ENCODE measurements at regions not wholly inside any gene's neighbourhood (a gene's known extent, or its start where the extent isn't known, plus 50 kb on each side); places are given as distances from the start of the nearest gene placed in this dataset.

GRCh38 chr1:90435351-90435750, 281.8 kb downstream of the BARHL2 start:
- DNase-seq (ENCODE audit: low read depth, low spot score), result no peak
- no peaks in the 10 kb centered on the region for H3K9me3 ChIP-seq (ENCODE audit: low read depth, low read length)
- H3K27ac ChIP-seq, result no peak overlapping the region
- no peak overlapping the region for H3K9ac ChIP-seq (ENCODE audit: insufficient read length)
- H3K36me3 ChIP-seq (ENCODE audit: insufficient read depth, low read length), result no peaks in the 10 kb centered on the region
- TF ChIP-seq FOXP2 (optimal IDR thresholded peaks at IDR 0.05; ENCODE audit: control extremely low read depth, extremely low read length, insufficient read depth) (no peak), POLR2AphosphoS5 (IDR thresholded peaks at IDR 0.05; ENCODE audit: borderline replicate concordance, low read depth, low read length) (no peak), EZH2 (IDR thresholded peaks at IDR 0.05) (no peak)
- no peak overlapping the region for H3K4me3 ChIP-seq

- Histone ChIP-seq H3K27ac (no peak overlapping the region), H3K4me3 (no peak overlapping the region), H3K9me3 (ENCODE audit: low read depth, low read length) (no peaks in the 10 kb centered on the region), H3K9ac (ENCODE audit: insufficient read length) (no peak overlapping the region), H3K36me3 (ENCODE audit: insufficient read depth, low read length) (no peaks in the 10 kb centered on the region)
- TF ChIP-seq POLR2AphosphoS5 (IDR thresholded peaks at IDR 0.05; ENCODE audit: borderline replicate concordance, low read depth, low read length) (no peak), FOXP2 (optimal IDR thresholded peaks at IDR 0.05; ENCODE audit: control extremely low read depth, extremely low read length, insufficient read depth) (no peak), EZH2 (IDR thresholded peaks at IDR 0.05) (no peak)
- DNase-seq (ENCODE audit: low read depth, low spot score), result peak; percentile 10
Observed at GRCh38 chr1:90434460-90434859, 282.6 kb downstream of the BARHL2 start.

- H3K27ac ChIP-seq, result no peak overlapping the region
- H3K9me3 ChIP-seq (ENCODE audit: low read depth, low read length), result no peaks in the 10 kb centered on the region
- no peak for DNase-seq (ENCODE audit: low read depth, low spot score)
- H3K9ac ChIP-seq (ENCODE audit: insufficient read length), result no peak overlapping the region
- TF ChIP-seq FOXP2 (optimal IDR thresholded peaks at IDR 0.05; ENCODE audit: control extremely low read depth, extremely low read length, insufficient read depth), result no peak
- TF ChIP-seq POLR2AphosphoS5 (IDR thresholded peaks at IDR 0.05; ENCODE audit: borderline replicate concordance, low read depth, low read length), result no peak
- TF ChIP-seq EZH2 (IDR thresholded peaks at IDR 0.05), result no peak
- H3K36me3 ChIP-seq (ENCODE audit: insufficient read depth, low read length), result no peaks in the 10 kb centered on the region
- H3K4me3 ChIP-seq, result no peak overlapping the region
Observed at GRCh38 chr1:90417126-90417525, 300.0 kb downstream of the BARHL2 start.

GRCh38 chr1:90414201-90414600, 302.9 kb downstream of the BARHL2 start:
- no peak overlapping the region for H3K27ac ChIP-seq
- DNase-seq (ENCODE audit: low read depth, low spot score), result no peak
- no peaks in the 10 kb centered on the region for H3K36me3 ChIP-seq (ENCODE audit: insufficient read depth, low read length)
- H3K9ac ChIP-seq (ENCODE audit: insufficient read length), result no peak overlapping the region
- no peaks in the 10 kb centered on the region for H3K9me3 ChIP-seq (ENCODE audit: low read depth, low read length)
- no peak overlapping the region for H3K4me3 ChIP-seq
- no peak for TF ChIP-seq EZH2 (IDR thresholded peaks at IDR 0.05)
- TF ChIP-seq POLR2AphosphoS5 (IDR thresholded peaks at IDR 0.05; ENCODE audit: borderline replicate concordance, low read depth, low read length), result no peak
- no peak for TF ChIP-seq FOXP2 (optimal IDR thresholded peaks at IDR 0.05; ENCODE audit: control extremely low read depth, extremely low read length, insufficient read depth)

GRCh38 chr1:90413519-90413918, 303.6 kb downstream of the BARHL2 start:
- Histone ChIP-seq H3K4me3 (no peak overlapping the region), H3K36me3 (ENCODE audit: insufficient read depth, low read length) (no peaks in the 10 kb centered on the region), H3K9ac (ENCODE audit: insufficient read length) (no peak overlapping the region), H3K9me3 (ENCODE audit: low read depth, low read length) (no peaks in the 10 kb centered on the region), H3K27ac (no peak overlapping the region)
- no peak for DNase-seq (ENCODE audit: low read depth, low spot score)
- no peak for TF ChIP-seq POLR2AphosphoS5 (IDR thresholded peaks at IDR 0.05; ENCODE audit: borderline replicate concordance, low read depth, low read length)
- no peak for TF ChIP-seq FOXP2 (optimal IDR thresholded peaks at IDR 0.05; ENCODE audit: control extremely low read depth, extremely low read length, insufficient read depth)
- TF ChIP-seq EZH2 (IDR thresholded peaks at IDR 0.05), result no peak

- DNase-seq (ENCODE audit: low read depth, low spot score), result no peak
- TF ChIP-seq FOXP2 (optimal IDR thresholded peaks at IDR 0.05; ENCODE audit: control extremely low read depth, extremely low read length, insufficient read depth), result no peak
- no peak for TF ChIP-seq EZH2 (IDR thresholded peaks at IDR 0.05)
- no peak for TF ChIP-seq POLR2AphosphoS5 (IDR thresholded peaks at IDR 0.05; ENCODE audit: borderline replicate concordance, low read depth, low read length)
- no peaks in the 10 kb centered on the region for H3K9me3 ChIP-seq (ENCODE audit: low read depth, low read length)
- no peak overlapping the region for H3K4me3 ChIP-seq
- H3K36me3 ChIP-seq (ENCODE audit: insufficient read depth, low read length), result no peaks in the 10 kb centered on the region
- no peak overlapping the region for H3K27ac ChIP-seq
- no peak overlapping the region for H3K9ac ChIP-seq (ENCODE audit: insufficient read length)
Observed at GRCh38 chr1:90412563-90412962, 304.5 kb downstream of the BARHL2 start.

GRCh38 chr1:90411185-90411584, 305.9 kb downstream of the BARHL2 start:
- DNase-seq (ENCODE audit: low read depth, low spot score), result no peak
- H3K9ac ChIP-seq (ENCODE audit: insufficient read length), result no peak overlapping the region
- no peak overlapping the region for H3K4me3 ChIP-seq
- TF ChIP-seq FOXP2 (optimal IDR thresholded peaks at IDR 0.05; ENCODE audit: control extremely low read depth, extremely low read length, insufficient read depth) (no peak), POLR2AphosphoS5 (IDR thresholded peaks at IDR 0.05; ENCODE audit: borderline replicate concordance, low read depth, low read length) (no peak), EZH2 (IDR thresholded peaks at IDR 0.05) (no peak)
- no peak overlapping the region for H3K27ac ChIP-seq
- no peaks in the 10 kb centered on the region for H3K36me3 ChIP-seq (ENCODE audit: insufficient read depth, low read length)
- H3K9me3 ChIP-seq (ENCODE audit: low read depth, low read length), result no peaks in the 10 kb centered on the region

GRCh38 chr1:90407737-90408136, 309.4 kb downstream of the BARHL2 start:
- Histone ChIP-seq H3K9me3 (ENCODE audit: low read depth, low read length) (no peaks in the 10 kb centered on the region), H3K4me3 (no peak overlapping the region), H3K36me3 (ENCODE audit: insufficient read depth, low read length) (no peaks in the 10 kb centered on the region), H3K9ac (ENCODE audit: insufficient read length) (no peak overlapping the region), H3K27ac (no peak overlapping the region)
- no peak for TF ChIP-seq POLR2AphosphoS5 (IDR thresholded peaks at IDR 0.05; ENCODE audit: borderline replicate concordance, low read depth, low read length)
- TF ChIP-seq FOXP2 (optimal IDR thresholded peaks at IDR 0.05; ENCODE audit: control extremely low read depth, extremely low read length, insufficient read depth), result no peak
- TF ChIP-seq EZH2 (IDR thresholded peaks at IDR 0.05), result no peak
- DNase-seq (ENCODE audit: low read depth, low spot score), result no peak

- no peak for DNase-seq (ENCODE audit: low read depth, low spot score)
- no peaks in the 10 kb centered on the region for H3K9me3 ChIP-seq (ENCODE audit: low read depth, low read length)
- no peak overlapping the region for H3K27ac ChIP-seq
- H3K36me3 ChIP-seq (ENCODE audit: insufficient read depth, low read length), result no peaks in the 10 kb centered on the region
- H3K9ac ChIP-seq (ENCODE audit: insufficient read length), result no peak overlapping the region
- no peak overlapping the region for H3K4me3 ChIP-seq
- TF ChIP-seq FOXP2 (optimal IDR thresholded peaks at IDR 0.05; ENCODE audit: control extremely low read depth, extremely low read length, insufficient read depth) (no peak), EZH2 (IDR thresholded peaks at IDR 0.05) (no peak), POLR2AphosphoS5 (IDR thresholded peaks at IDR 0.05; ENCODE audit: borderline replicate concordance, low read depth, low read length) (no peak)
Observed at GRCh38 chr1:90405726-90406125, 311.4 kb downstream of the BARHL2 start.
